Glutamatergic neuron (in vitro differentiated cells): ENCODE measurements at regions not wholly inside any gene's neighbourhood (a gene's known extent, or its start where the extent isn't known, plus 50 kb on each side); places are given as distances from the start of the nearest gene placed in this dataset.

Experiments used
- DNase-seq: peaks from one replicate; pipeline ENCODE4 v3.0.0; 2022
- H3K27ac Mint-ChIP-seq: one replicate; pipeline ENCODE4 v1.8.0; 2020; ENCODE audit warnings: mild to moderate bottlenecking, mixed read lengths, inconsistent platforms; ENCODE audit not compliant: unreplicated experiment
- H3K27me3 Mint-ChIP-seq: one replicate; pipeline ENCODE4 v1.8.0; 2020; ENCODE audit warnings: mild to moderate bottlenecking, moderate library complexity, mixed read lengths, inconsistent platforms; ENCODE audit not compliant: unreplicated experiment
- H3K36me3 Mint-ChIP-seq: one replicate; pipeline ENCODE4 v1.8.0; 2020; ENCODE audit warnings: mild to moderate bottlenecking, mixed read lengths, inconsistent platforms; ENCODE audit not compliant: unreplicated experiment
- H3K4me1 Mint-ChIP-seq: one replicate; pipeline ENCODE4 v1.8.0; 2020; ENCODE audit warnings: mild to moderate bottlenecking, low read depth, mixed read lengths, inconsistent platforms; ENCODE audit not compliant: unreplicated experiment
- H3K4me3 Mint-ChIP-seq: one replicate; pipeline ENCODE4 v1.8.0; 2020; ENCODE audit warnings: mild to moderate bottlenecking, mixed read lengths, inconsistent platforms; ENCODE audit not compliant: unreplicated experiment
- H3K9me3 Mint-ChIP-seq: one replicate; pipeline ENCODE4 v1.8.0; 2020; ENCODE audit warnings: mild to moderate bottlenecking, moderate library complexity, mixed read lengths, inconsistent platforms; ENCODE audit not compliant: unreplicated experiment
- TF ChIP-seq, protein P1 (sequence below): fragments of 200-600 bp; sonication (generic); IDR thresholded peaks from one replicate; pipeline ENCODE4 v1.5.0; 2021; ENCODE audit not compliant: partially characterized antibody, unreplicated experiment

- peaks cover 21% of the 10 kb centered on the region for H3K36me3 Mint-ChIP-seq
- H3K27me3 Mint-ChIP-seq, result peaks cover 4% of the 10 kb centered on the region
- H3K4me1 Mint-ChIP-seq, result peaks cover 1% of the 10 kb centered on the region
- TF ChIP-seq, protein P1, sequence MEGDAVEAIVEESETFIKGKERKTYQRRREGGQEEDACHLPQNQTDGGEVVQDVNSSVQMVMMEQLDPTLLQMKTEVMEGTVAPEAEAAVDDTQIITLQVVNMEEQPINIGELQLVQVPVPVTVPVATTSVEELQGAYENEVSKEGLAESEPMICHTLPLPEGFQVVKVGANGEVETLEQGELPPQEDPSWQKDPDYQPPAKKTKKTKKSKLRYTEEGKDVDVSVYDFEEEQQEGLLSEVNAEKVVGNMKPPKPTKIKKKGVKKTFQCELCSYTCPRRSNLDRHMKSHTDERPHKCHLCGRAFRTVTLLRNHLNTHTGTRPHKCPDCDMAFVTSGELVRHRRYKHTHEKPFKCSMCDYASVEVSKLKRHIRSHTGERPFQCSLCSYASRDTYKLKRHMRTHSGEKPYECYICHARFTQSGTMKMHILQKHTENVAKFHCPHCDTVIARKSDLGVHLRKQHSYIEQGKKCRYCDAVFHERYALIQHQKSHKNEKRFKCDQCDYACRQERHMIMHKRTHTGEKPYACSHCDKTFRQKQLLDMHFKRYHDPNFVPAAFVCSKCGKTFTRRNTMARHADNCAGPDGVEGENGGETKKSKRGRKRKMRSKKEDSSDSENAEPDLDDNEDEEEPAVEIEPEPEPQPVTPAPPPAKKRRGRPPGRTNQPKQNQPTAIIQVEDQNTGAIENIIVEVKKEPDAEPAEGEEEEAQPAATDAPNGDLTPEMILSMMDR, result no peak
- peaks cover 4% of the 10 kb centered on the region for H3K9me3 Mint-ChIP-seq
- no peak for DNase-seq
- no peak overlapping the region for H3K27ac Mint-ChIP-seq
- no peak overlapping the region for H3K4me3 Mint-ChIP-seq
These were observed 143.1 kb downstream of the NPY start for GRCh38 chr7:24427048-24427447.

- Mint-ChIP-seq H3K27ac (no peak overlapping the region), H3K4me1 (peaks cover 1% of the 10 kb centered on the region), H3K27me3 (peaks cover 1% of the 10 kb centered on the region), H3K9me3 (peaks cover 4% of the 10 kb centered on the region), H3K36me3 (peaks cover 21% of the 10 kb centered on the region), H3K4me3 (no peak overlapping the region)
- no peak for DNase-seq
- TF ChIP-seq, protein P1, result no peak
These were observed 144.6 kb upstream of the PALS2 start for GRCh38 chr7:24428676-24429075.

GRCh38 chr7:24432677-24433076 lies 140.6 kb upstream of the PALS2 start:
- Mint-ChIP-seq H3K27me3 (no peaks in the 10 kb centered on the region), H3K9me3 (no peaks in the 10 kb centered on the region), H3K4me3 (no peak overlapping the region), H3K4me1 (peaks cover 10% of the 10 kb centered on the region), H3K36me3 (no peaks in the 10 kb centered on the region), H3K27ac (no peak overlapping the region)
- DNase-seq, result no peak
- TF ChIP-seq, protein P1, result no peak

GRCh38 chr7:24434972-24435371 lies 138.3 kb upstream of the PALS2 start:
- no peak overlapping the region for H3K4me3 Mint-ChIP-seq
- H3K27me3 Mint-ChIP-seq, result no peaks in the 10 kb centered on the region
- TF ChIP-seq, protein P1, result no peak
- H3K27ac Mint-ChIP-seq, result no peak overlapping the region
- H3K4me1 Mint-ChIP-seq, result peaks cover 9% of the 10 kb centered on the region
- DNase-seq, result no peak
- no peaks in the 10 kb centered on the region for H3K36me3 Mint-ChIP-seq
- H3K9me3 Mint-ChIP-seq, result no peaks in the 10 kb centered on the region

DNA sequence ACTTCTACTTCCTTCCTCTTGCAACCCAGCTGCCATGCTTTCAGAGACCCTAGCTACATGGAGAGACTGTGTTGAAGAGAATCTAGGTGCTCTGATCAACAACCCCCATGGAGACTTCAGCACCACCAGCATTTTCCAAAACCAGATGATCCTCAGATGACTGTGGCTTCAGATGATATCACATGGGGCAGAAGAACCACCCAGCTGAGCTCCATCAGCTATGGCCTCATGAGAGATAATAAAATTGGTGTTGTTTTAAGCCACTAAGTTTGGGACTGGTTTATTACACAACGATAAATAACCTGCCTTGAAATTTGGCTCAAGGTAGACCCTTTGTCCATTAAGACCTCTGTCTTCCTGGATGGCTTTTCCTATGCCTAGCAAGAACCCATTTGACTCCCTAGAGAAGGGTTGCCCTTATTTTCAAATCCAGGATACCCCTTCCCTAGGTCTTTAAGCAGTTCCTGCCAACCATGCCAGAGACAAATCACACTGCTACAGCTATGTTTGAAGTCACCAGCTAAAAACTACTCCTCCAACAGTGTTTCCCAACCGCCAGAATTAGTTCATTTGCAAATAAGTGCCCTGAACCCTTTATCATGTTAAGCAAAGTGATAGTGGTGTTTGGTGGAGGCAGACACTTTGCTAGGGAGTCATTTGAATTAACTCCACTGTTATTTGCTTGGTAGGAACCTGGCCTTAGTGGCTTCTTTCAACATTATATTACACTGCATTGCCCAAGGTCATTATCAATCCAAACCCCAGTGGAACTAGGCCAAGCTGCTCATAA lies 136.9 kb upstream of the PALS2 start:
- Mint-ChIP-seq H3K36me3 (no peaks in the 10 kb centered on the region), H3K4me1 (peaks cover 9% of the 10 kb centered on the region), H3K27me3 (no peaks in the 10 kb centered on the region), H3K4me3 (no peak overlapping the region), H3K27ac (no peak overlapping the region), H3K9me3 (no peaks in the 10 kb centered on the region)
- no peak for DNase-seq
- TF ChIP-seq, protein P1, result no peak
